Ascending aorta (tissue), 2 donors: ENCODE measurements at regions not wholly inside any gene's neighbourhood (a gene's known extent, or its start where the extent isn't known, plus 50 kb on each side); places are given as distances from the start of the nearest gene placed in this dataset.

ENCODE experiments used
- DNase-seq, 2 donors: peaks; one replicate each; pipeline ENCODE4 v3.0.0-alpha.2; 2019; ENCODE audit warnings: low spot score in 2 of 2
- H3K27ac ChIP-seq, 2 donors: fragments of 200-600 bp; sonication (generic); one replicate each; pipeline ENCODE4 v1.5.1; 2016 to 2017; ENCODE audit warnings: mild to moderate bottlenecking in 1 of 2
- H3K27me3 ChIP-seq: fragments of 200-600 bp; sonication (generic); one replicate; pipeline ENCODE4 v1.5.1; 2017
- H3K36me3 ChIP-seq, 2 donors: fragments of 200-600 bp; sonication (generic); one replicate each; pipeline ENCODE4 v1.5.1; 2016
- H3K4me1 ChIP-seq, 2 donors: fragments of 200-600 bp; sonication (generic); one replicate each; pipeline ENCODE4 v1.5.1; 2016 to 2017; ENCODE audit warnings: mild to moderate bottlenecking in 1 of 2
- H3K4me3 ChIP-seq, 2 donors: fragments of 200-600 bp; sonication (generic); one replicate each; pipeline ENCODE4 v1.5.1; 2016 to 2017; ENCODE audit warnings: mild to moderate bottlenecking in 1 of 2
- H3K9me3 ChIP-seq, 2 donors: fragments of 200-600 bp; sonication (generic); one replicate each; pipeline ENCODE4 v1.5.1; 2016
- CTCF ChIP-seq, 3 experiments: fragments of 200-600 bp in 2 of 3; fragments of 450-650 bp in 1 of 3; sonication (generic) in 2 of 3; IDR thresholded peaks; one replicate each; pipeline ENCODE4 v1.5.1; 2016 to 2019; ENCODE audit warnings: antibody characterized with exemption in 3 of 3, mild to moderate bottlenecking in 1 of 3, moderate library complexity in 1 of 3
- intact Hi-C: fragments of 100-400 bp; cut with DNase I; formaldehyde crosslinking; loops from one replicate; pipeline ENCODE4 v1.15.1; 2023

DNA sequence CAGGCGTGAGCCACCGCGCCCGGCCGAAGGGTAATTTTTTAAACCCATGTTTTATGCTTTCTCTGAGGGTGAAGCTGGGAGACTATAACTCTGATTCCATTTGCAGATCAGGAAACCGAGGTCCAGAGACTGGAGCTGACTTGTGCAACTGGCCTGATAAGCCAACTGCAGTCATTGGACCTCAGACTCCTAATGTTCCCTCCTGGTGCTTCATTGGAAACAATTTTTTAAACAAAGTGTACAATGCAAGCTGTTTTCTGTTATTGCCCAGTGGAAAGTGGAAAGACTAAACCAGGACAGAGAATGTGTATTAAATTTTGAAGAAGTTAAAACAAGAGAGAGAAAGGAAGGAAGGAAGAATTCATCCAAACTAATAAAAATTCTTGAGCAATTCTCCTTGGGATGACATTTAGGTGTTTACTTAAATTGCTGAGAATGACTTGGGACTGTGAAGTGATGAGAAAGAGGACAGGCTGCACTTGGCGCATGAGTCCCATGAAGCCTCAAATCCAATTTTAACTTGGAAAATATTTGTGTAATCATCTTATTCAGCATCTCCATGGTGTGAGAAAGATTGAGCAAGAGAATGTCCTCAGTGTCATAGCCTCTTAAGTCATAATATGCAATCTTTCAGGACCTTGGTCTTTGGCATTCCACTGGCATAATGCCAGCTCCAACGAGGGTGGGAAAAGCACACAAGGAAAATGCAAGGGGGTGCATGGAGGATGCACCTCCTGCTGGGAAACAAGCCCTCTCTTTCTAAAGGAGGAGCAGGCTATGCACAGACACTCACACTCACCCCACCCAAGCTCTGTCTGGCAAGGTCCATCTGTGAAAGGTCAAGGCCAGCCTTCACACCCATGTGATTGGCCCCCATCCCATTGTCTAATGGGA is 342.0 kb downstream of the SIPA1L2 start:
- Histone ChIP-seq H3K27ac (no peak overlapping the region), H3K36me3 (no peaks in the 10 kb centered on the region), H3K27me3 (no peaks in the 10 kb centered on the region), H3K9me3 (no peaks in the 10 kb centered on the region), H3K4me1 (no peaks in the 10 kb centered on the region), H3K4me3 (no peak overlapping the region)
- intact Hi-C loops, result no loop called here
- peak in 1 of 2 donors; percentile 68 for DNase-seq
- TF ChIP-seq CTCF (IDR thresholded peaks at IDR 0.05), result no peak

DNA sequence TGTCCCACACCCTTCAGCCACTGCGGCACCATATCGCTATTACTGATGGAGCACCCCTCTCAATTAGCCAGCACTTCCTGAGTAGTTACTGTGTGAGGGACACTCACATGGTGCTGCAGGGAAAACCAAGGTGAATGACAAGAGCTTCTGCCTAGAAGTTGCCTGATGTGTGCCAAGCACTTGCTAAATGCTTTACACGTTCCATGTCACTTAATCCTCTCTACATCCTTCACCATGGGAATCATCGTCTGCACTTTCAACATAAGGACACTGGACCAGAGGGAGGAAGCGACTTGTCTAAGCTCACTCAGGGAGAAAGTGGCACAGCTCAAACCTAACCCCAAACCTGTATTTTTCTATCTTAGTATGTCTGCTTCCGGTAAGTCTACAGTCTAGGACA is 344.8 kb downstream of the SIPA1L2 start:
- DNase-seq, result no peak
- Histone ChIP-seq H3K4me3 (no peak overlapping the region), H3K9me3 (no peaks in the 10 kb centered on the region), H3K27me3 (no peaks in the 10 kb centered on the region), H3K27ac (no peak overlapping the region), H3K36me3 (no peaks in the 10 kb centered on the region), H3K4me1 (no peaks in the 10 kb centered on the region)
- TF ChIP-seq CTCF (IDR thresholded peaks at IDR 0.05), result no peak
- intact Hi-C loops, result no loop called here

DNA sequence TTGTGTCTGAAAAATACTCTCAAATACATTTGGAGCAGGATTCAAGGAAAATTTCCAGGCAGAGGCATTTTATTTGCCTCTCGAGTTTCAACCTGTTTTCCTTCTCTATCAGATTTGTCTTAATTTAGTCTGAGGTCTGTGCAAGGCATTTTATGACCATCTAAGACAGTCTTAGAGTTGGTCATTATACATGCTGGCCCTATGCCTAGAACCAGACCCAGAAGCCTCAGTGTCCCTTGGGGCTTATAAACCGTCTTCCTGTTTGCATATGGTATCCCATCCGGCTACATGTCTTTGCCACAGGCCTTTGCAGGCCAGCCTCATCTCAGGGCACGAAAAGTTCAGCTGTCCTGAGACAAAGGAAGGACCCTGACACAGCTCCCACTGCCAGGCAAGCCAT is 346.1 kb downstream of the SIPA1L2 start:
- no peak for TF ChIP-seq CTCF (IDR thresholded peaks at IDR 0.05)
- DNase-seq, result no peak
- H3K4me3 ChIP-seq, result no peak overlapping the region
- H3K27ac ChIP-seq, result no peak overlapping the region
- no peaks in the 10 kb centered on the region for H3K36me3 ChIP-seq
- no peaks in the 10 kb centered on the region for H3K9me3 ChIP-seq
- H3K27me3 ChIP-seq, result no peaks in the 10 kb centered on the region
- intact Hi-C loops, result no loop called here
- H3K4me1 ChIP-seq, result no peaks in the 10 kb centered on the region

DNA sequence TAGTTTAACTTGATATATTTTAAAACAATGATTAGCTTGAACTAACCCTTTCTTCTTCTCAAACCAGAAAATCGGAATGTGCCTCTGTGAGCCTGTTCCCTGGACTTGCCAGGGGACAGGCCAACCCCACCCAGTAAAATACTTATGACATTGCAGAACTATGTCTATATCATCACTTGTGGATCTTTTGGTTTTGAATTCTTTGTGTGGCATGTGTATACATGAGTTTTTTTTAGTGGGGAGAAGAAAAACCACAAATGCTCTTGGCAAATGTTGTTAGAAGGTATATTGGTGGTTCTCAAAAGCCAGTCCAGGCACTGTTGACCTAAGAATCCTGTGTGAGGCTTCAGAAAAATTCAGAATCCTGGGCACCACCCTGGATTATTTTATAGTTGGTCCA is 347.4 kb downstream of the SIPA1L2 start:
- Histone ChIP-seq H3K27ac (no peak overlapping the region), H3K4me1 (no peaks in the 10 kb centered on the region), H3K27me3 (no peaks in the 10 kb centered on the region), H3K4me3 (no peak overlapping the region), H3K9me3 (no peaks in the 10 kb centered on the region), H3K36me3 (no peaks in the 10 kb centered on the region)
- no peak for TF ChIP-seq CTCF (IDR thresholded peaks at IDR 0.05)
- intact Hi-C loops, result no loop called here
- no peak for DNase-seq

DNA sequence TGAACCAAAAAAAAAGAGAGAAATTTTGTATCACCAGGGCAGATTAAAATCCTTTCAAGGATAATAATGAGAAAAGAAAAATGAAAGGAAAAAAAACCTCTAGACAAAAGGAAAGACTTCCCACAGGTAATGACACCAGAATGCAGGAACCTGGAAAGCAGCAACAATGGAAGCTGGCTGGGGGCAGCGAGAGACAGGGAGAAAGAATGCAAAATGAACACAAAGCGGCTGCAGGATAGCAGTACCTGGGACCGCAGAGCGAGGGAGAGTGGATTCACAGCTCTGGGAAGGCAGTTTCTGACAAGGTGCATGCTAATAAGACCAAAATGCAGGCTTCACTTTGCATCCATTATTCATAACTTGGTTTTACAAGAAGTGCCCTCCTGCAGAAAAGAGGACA is 349.0 kb downstream of the SIPA1L2 start:
- Histone ChIP-seq H3K27me3 (no peaks in the 10 kb centered on the region), H3K4me1 (no peaks in the 10 kb centered on the region), H3K27ac (no peak overlapping the region), H3K36me3 (no peaks in the 10 kb centered on the region), H3K9me3 (no peaks in the 10 kb centered on the region), H3K4me3 (no peak overlapping the region)
- no peak for DNase-seq
- intact Hi-C loops, result no loop called here
- no peak for TF ChIP-seq CTCF (IDR thresholded peaks at IDR 0.05)
